DMS153 treated with DMSO at 0.1 percent for 48 hours (cell line): ENCODE measurements at regions not wholly inside any gene's neighbourhood (a gene's known extent, or its start where the extent isn't known, plus 50 kb on each side); places are given as distances from the start of the nearest gene placed in this dataset.

Source experiments
- DNase-seq: peaks from one replicate; lab custom pipeline; 2025; ENCODE audit not compliant: unreplicated experiment; lab: John Stamatoyannopoulos, UW

GRCh38 chr6:147023148-147023547 lies 181.1 kb upstream of the STXBP5 start:
- no peak for DNase-seq

GRCh38 chr6:147023581-147023980 lies 180.6 kb upstream of the STXBP5 start:
- DNase-seq, result no peak

- DNase-seq, result no peak
These were observed 174.3 kb upstream of the STXBP5 start for GRCh38 chr6:147029923-147030322.

GRCh38 chr6:147033267-147033666 lies 170.9 kb upstream of the STXBP5 start:
- no peak for DNase-seq

GRCh38 chr6:147035886-147036285 lies 168.3 kb upstream of the STXBP5 start:
- DNase-seq, result no peak

- no peak for DNase-seq
These were observed 166.3 kb upstream of the STXBP5 start for GRCh38 chr6:147037881-147038280.

- DNase-seq, result no peak
These were observed 163.9 kb upstream of the STXBP5 start for GRCh38 chr6:147040121-147040910.

- no peak for DNase-seq
These were observed 161.5 kb upstream of the STXBP5 start for GRCh38 chr6:147042679-147043078.

GRCh38 chr6:147043994-147044477 lies 160.2 kb upstream of the STXBP5 start:
- no peak for DNase-seq

- DNase-seq, result no peak
These were observed 157.9 kb upstream of the STXBP5 start for GRCh38 chr6:147046141-147046877.

GRCh38 chr6:147048930-147049329 lies 155.3 kb upstream of the STXBP5 start:
- no peak for DNase-seq

- DNase-seq, result no peak
These were observed 150.8 kb upstream of the STXBP5 start for GRCh38 chr6:147053311-147053921.

- no peak for DNase-seq
These were observed 150.1 kb upstream of the STXBP5 start for GRCh38 chr6:147054158-147054557.

GRCh38 chr6:147054871-147055270 lies 149.3 kb upstream of the STXBP5 start:
- no peak for DNase-seq

- no peak for DNase-seq
These were observed 148.3 kb upstream of the STXBP5 start for GRCh38 chr6:147055821-147056392.

GRCh38 chr6:147057188-147057587 lies 147.0 kb upstream of the STXBP5 start:
- no peak for DNase-seq

- no peak for DNase-seq
These were observed 146.4 kb upstream of the STXBP5 start for GRCh38 chr6:147057705-147058342.

GRCh38 chr6:147058786-147059385 lies 145.3 kb upstream of the STXBP5 start:
- no peak for DNase-seq

GRCh38 chr6:147060636-147061035 lies 143.6 kb upstream of the STXBP5 start:
- DNase-seq, result peak; percentile 20

- DNase-seq, result no peak
These were observed 143.0 kb upstream of the STXBP5 start for GRCh38 chr6:147061252-147061651.
